NCI-H226 (cell line): ENCODE measurements at regions not wholly inside any gene's neighbourhood (a gene's known extent, or its start where the extent isn't known, plus 50 kb on each side); places are given as distances from the start of the nearest gene placed in this dataset.
A peak's percentile ranks its signal among the peaks of the same experiment; 100 is the strongest.

Experiments used
- DNase-seq: peaks from one replicate; pipeline ENCODE4 v3.0.0-alpha.2; 2015

DNA sequence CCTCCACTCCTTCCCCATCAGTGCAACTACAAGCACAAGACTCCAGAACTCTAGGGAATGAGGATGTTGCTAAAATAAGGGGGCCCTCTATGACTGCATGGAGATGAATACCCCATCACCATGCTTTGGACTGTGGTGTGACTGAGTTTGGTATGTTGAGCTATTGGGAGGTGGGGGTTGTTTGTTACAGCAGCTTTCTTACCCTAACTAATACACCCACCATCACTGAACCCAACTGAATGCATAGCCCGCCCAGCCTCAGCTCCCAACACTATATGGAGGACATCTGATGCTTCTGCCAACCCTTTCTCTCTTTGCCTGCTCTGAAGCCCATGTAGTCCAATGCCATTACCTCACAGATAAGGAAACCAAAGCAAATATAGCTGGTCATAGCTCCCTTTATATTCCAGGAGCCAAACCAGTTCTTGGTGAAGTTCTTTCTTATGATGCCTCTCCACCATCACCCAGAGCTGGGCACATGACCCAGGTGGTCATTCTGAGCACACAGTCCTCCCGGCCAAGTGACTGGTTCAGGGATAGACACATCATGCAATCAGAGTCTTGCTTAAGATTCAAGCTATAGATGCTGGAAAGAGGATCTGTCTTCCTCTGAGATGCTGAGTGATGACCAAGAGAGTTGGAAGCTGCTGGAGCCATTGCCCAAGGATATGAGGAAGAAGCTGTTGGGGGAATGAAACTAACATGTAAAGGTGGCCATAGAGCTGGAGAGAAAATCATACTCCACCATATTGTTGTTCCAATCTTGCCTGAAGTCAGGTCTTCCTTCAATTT is 155.6 kb upstream of the HAAO start:
- no peak for DNase-seq

GRCh38 chr2:42944779-42945415 is 152.5 kb upstream of the HAAO start:
- peak; percentile 63 for DNase-seq

- DNase-seq, result no peak
These were observed 150.7 kb upstream of the HAAO start for GRCh38 chr2:42942990-42943493.

DNA sequence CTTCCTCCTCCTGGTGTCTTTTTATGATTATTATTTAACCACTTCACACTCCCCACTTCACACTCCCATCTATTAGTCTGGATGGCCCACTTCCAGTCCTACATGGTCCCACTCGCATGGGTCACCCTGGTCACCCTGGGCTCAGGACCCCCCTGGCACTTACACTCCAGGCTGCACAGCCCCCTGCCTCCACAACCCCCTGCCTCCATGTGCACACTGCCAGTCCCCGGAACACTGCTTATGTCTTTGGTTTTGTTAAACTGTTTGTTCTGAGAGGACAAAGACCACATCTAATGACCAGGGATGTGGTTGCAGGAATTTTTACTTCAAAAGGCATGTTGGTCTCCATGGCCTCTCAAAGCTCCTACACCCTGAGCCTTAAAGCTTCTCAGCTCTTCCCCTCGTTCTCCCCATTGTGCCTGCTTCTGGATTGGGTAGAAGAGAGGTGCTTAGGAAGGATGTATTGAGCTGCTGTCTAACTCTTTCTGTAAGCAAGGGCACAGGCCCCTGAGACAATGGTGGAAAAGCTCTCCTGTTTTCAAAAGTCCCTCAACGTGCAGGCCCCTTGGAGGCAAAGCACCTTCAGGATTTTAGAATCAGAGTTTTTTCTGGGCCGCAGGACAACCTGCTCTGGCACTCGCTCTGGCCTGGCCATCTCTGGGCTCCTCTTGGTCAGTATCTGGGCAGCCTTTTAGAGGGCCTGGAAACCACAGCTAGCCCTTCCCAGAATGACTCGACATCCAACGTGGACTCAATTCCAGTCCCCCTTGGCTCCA is 150.0 kb upstream of the HAAO start:
- DNase-seq, result no peak

DNA sequence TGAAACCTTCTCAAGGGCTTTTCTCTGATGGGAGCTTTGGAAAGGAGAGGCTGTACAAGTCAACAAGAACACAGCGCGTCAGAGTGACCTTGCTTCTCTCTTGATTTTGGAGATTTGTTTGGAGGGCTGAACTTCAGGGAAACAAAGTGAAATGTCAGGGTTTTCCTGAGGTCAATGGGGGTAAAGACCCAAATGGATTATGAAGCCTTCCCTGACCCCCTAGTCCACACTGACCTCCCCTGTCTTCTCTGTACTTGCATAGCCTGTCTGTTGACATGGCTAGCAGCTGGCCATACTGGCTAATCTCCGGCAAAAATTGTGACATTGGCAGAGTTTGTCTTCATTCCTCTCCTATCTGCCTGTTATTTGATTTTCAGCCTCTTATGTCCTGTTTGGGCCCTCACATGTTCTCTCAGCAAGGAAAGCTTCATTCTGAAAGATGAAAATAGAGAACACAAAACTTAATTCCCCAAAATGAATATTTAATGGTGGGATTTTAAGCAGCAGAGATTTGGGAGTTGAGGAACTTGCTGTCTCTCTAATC is 149.3 kb upstream of the HAAO start:
- no peak for DNase-seq

DNA sequence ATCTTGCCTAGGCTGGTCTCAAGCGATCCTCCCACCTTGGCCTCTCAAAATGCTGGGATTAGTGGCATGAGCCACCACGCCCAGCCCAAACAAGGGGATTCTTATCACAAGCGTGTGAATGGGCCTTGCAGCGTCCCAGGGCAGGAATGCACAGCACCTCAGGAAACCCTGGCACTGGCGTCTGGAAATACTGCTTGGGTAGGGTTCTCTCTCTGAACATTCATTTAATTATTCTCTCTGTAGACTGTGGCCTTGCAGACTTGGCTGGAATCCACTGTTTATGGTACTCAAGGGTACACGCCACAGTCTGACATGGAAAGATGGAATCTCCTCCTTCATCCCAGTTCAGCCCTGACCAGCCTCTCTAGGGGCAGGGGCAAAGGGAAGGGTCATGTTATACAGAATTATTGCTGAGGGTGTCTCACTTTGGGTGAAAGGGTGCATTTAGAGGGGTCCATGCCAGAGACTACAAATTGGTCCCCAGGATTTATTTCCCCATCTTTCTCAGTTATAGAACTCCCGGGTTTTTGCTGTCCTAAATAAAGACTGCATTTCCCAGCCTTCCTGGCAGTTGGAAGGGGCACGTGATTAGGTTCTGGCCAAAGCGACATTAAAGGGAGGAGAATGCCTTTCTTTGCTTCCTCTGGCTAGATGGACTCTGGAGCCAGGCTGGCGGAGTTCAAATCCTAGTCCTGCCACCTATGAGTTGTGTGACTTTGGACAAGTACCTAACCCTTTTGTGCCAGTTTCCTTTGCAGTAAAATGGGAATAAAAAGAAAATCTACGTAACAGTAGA is 147.2 kb upstream of the HAAO start:
- no peak for DNase-seq

GRCh38 chr2:42938671-42939370 is 146.4 kb upstream of the HAAO start:
- no peak for DNase-seq

DNA sequence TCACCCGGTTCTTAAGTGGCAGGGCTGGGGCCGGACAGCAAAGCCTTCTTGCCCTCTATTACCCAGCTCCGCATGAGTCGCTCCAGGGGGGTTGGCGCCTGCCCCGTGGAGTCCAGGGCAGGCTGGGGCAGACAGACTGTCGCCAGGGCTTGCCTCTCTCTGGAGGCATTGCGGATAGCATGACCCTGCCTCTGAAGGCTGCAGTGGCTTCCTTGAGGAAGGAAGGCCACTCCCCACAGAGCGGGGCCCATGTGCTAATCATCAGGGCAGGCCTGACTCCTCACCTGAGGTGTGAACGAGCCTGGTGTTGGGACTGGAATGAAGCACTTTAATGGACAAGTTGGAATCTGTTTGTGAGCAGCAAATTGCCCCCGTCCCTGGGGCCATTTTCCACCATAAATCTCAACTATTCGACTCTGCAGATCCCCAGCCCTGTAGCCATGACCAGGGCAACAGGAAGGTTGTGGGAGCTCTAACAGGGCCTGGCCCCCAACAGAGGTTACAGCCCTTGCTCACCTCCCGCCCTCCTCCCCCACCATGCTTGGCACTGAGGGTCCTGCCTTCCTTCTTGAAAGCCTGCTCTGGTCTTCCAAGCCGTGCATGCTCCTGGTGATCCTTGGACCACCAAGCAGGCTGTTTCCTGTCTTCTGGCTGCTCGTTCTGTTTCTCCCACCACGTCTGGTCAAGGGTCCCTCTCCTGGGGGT is 144.9 kb upstream of the HAAO start:
- DNase-seq, result no peak

GRCh38 chr2:42935692-42936671 is 143.6 kb upstream of the HAAO start:
- no peak for DNase-seq

- DNase-seq, result no peak
These were observed 142.3 kb upstream of the HAAO start for GRCh38 chr2:42934580-42935186.

DNA sequence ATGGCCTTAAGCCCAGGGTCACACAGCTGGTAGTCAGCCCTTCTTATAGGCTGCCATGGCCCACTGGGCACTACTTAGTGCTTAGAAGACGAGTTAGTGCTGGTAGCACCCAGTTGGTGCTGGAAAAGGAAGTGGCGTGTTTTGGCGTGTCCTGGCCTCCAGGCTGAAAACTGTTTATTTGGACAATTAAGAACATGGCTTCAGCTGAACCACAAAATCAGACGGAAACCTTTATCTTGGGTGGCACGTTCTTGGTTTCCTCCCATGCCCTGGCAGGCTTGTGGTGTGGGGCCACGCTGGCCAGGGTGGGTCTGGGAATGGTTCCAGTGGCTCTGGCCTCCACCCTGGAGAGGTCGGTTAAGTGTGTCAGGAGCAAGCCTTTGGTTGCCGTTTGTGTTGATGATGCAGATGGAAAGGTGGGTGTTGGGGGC is 141.5 kb upstream of the HAAO start:
- DNase-seq, result no peak

- no peak for DNase-seq
These were observed 140.1 kb upstream of the HAAO start for GRCh38 chr2:42932271-42933151.

GRCh38 chr2:42931818-42932195 is 139.4 kb upstream of the HAAO start:
- DNase-seq, result no peak

GRCh38 chr2:42931146-42931817 is 138.9 kb upstream of the HAAO start:
- no peak for DNase-seq

GRCh38 chr2:42930025-42930581 is 137.7 kb upstream of the HAAO start:
- DNase-seq, result no peak

- no peak for DNase-seq
These were observed 137.2 kb upstream of the HAAO start for GRCh38 chr2:42929546-42930024.
